ENCODE measurements at regions not wholly inside any gene's neighbourhood (a gene's known extent, or its start where the extent isn't known, plus 50 kb on each side); places are given as distances from the start of the nearest gene placed in this dataset.

GRCh38 chr10:133019191-133019590 is 68.5 kb upstream of the ADGRA1 start:
- WGBS: 88% methylated on average over 12 of the region's 17 CpGs
- Histone ChIP-seq H3K27ac (replicated peaks in 1 of 4) (no peak overlapping the region), H3K27me3 (peaks cover 0 to 48% (median 0%) of the 10 kb centered on the region in 4 donors), H3K36me3 (no peaks in the 10 kb centered on the region), H3K4me3 (no peak overlapping the region), H3K4me1 (peaks cover 0 to 8% (median 4%) of the 10 kb centered on the region in 4 donors), H3K9me3 (no peaks in the 10 kb centered on the region)
- no peak for TF ChIP-seq POLR2A (IDR thresholded peaks at IDR 0.05; ENCODE audit: low read depth)
- no peak for TF ChIP-seq EP300 (IDR thresholded peaks at IDR 0.05)
- no peak for TF ChIP-seq POLR2AphosphoS5 (IDR thresholded peaks at IDR 0.05)
- TF ChIP-seq CTCF (IDR thresholded peaks at IDR 0.05): no peak
- no peak for DNase-seq (ENCODE audit: extremely low spot score)
- intact Hi-C loops (cut with DNase I): no loop called here

- Histone ChIP-seq H3K9me3 (no peaks in the 10 kb centered on the region), H3K27me3 (peaks cover 0 to 53% (median 0%) of the 10 kb centered on the region in 4 donors), H3K36me3 (no peaks in the 10 kb centered on the region), H3K27ac (replicated peaks in 1 of 4) (no peak overlapping the region), H3K4me1 (peaks cover 0 to 8% (median 4%) of the 10 kb centered on the region in 4 donors), H3K4me3 (no peak overlapping the region)
- no peak for DNase-seq (ENCODE audit: extremely low spot score)
- WGBS: 92% methylated on average over 20 of the region's 24 CpGs
- intact Hi-C loops (cut with DNase I): no loop called here
- TF ChIP-seq POLR2A (IDR thresholded peaks at IDR 0.05; ENCODE audit: low read depth) (no peak), POLR2AphosphoS5 (IDR thresholded peaks at IDR 0.05) (no peak), CTCF (IDR thresholded peaks at IDR 0.05) (no peak), EP300 (IDR thresholded peaks at IDR 0.05) (no peak)
Measured at GRCh38 chr10:133018491-133018890, 69.2 kb upstream of the ADGRA1 start.

GRCh38 chr10:133017203-133017601 is 70.5 kb upstream of the ADGRA1 start:
- no peaks in the 10 kb centered on the region for H3K9me3 ChIP-seq
- H3K27ac ChIP-seq (replicated peaks in 1 of 4): no peak overlapping the region
- H3K27me3 ChIP-seq: peaks cover 0 to 45% (median 0%) of the 10 kb centered on the region in 4 donors
- H3K36me3 ChIP-seq: no peaks in the 10 kb centered on the region
- intact Hi-C loops (cut with DNase I): no loop called here
- H3K4me3 ChIP-seq: no peak overlapping the region
- peaks cover 0 to 2% (median 1%) of the 10 kb centered on the region in 4 donors for H3K4me1 ChIP-seq
- no peak for TF ChIP-seq POLR2AphosphoS5 (IDR thresholded peaks at IDR 0.05)
- no peak for TF ChIP-seq CTCF (IDR thresholded peaks at IDR 0.05)
- no peak for TF ChIP-seq POLR2A (IDR thresholded peaks at IDR 0.05; ENCODE audit: low read depth)
- TF ChIP-seq EP300 (IDR thresholded peaks at IDR 0.05): no peak
- DNase-seq (ENCODE audit: extremely low spot score): no peak
- 92% methylated on average over 22 of the region's 27 CpGs for WGBS

GRCh38 chr10:133016493-133017202 is 71.1 kb upstream of the ADGRA1 start:
- TF ChIP-seq CTCF (IDR thresholded peaks at IDR 0.05) (no peak), POLR2AphosphoS5 (IDR thresholded peaks at IDR 0.05) (no peak), POLR2A (IDR thresholded peaks at IDR 0.05; ENCODE audit: low read depth) (no peak), EP300 (IDR thresholded peaks at IDR 0.05) (no peak)
- intact Hi-C loops (cut with DNase I): no loop called here
- Histone ChIP-seq H3K4me1 (no peaks in the 10 kb centered on the region), H3K4me3 (no peak overlapping the region), H3K27me3 (peaks cover 0 to 40% (median 0%) of the 10 kb centered on the region in 4 donors), H3K36me3 (no peaks in the 10 kb centered on the region), H3K9me3 (no peaks in the 10 kb centered on the region), H3K27ac (replicated peaks in 1 of 4) (no peak overlapping the region)
- 94% methylated on average over 44 of the region's 45 CpGs for WGBS
- DNase-seq (ENCODE audit: extremely low spot score): no peak

Measured in esophagus muscularis mucosa (tissue), 4 donors.